HUES48 (cell line): ENCODE measurements at regions not wholly inside any gene's neighbourhood (a gene's known extent, or its start where the extent isn't known, plus 50 kb on each side); places are given as distances from the start of the nearest gene placed in this dataset.

Experiments used
- H3K27ac ChIP-seq: one replicate; pipeline ENCODE4 v1.7.0; 2013; ENCODE audit warnings: low read depth, low read length, inconsistent platforms
- H3K27me3 ChIP-seq: 2 replicates; pipeline ENCODE4 v1.6.1; 2013; ENCODE audit warnings: mild to moderate bottlenecking, low read length; ENCODE audit not compliant: control insufficient read depth, insufficient read depth
- H3K36me3 ChIP-seq: 2 replicates; pipeline ENCODE4 v1.6.1; 2013; ENCODE audit warnings: low read length; ENCODE audit not compliant: control insufficient read depth, insufficient read depth
- H3K4me1 ChIP-seq: 2 replicates; pipeline ENCODE4 v1.6.1; 2013; ENCODE audit warnings: mild to moderate bottlenecking, low read length; ENCODE audit not compliant: control insufficient read depth, insufficient read depth
- H3K4me3 ChIP-seq: 2 replicates; pipeline ENCODE4 v1.5.1; 2013; ENCODE audit warnings: mild to moderate bottlenecking, low read depth, low read length
- H3K9ac ChIP-seq: 2 replicates; pipeline ENCODE4 v1.6.1; 2013; ENCODE audit warnings: mild to moderate bottlenecking, low read depth, low read length, moderate library complexity
- H3K9me3 ChIP-seq: 2 replicates; pipeline ENCODE4 v1.6.1; 2013; ENCODE audit warnings: low read length; ENCODE audit not compliant: control insufficient read depth, insufficient read depth

DNA sequence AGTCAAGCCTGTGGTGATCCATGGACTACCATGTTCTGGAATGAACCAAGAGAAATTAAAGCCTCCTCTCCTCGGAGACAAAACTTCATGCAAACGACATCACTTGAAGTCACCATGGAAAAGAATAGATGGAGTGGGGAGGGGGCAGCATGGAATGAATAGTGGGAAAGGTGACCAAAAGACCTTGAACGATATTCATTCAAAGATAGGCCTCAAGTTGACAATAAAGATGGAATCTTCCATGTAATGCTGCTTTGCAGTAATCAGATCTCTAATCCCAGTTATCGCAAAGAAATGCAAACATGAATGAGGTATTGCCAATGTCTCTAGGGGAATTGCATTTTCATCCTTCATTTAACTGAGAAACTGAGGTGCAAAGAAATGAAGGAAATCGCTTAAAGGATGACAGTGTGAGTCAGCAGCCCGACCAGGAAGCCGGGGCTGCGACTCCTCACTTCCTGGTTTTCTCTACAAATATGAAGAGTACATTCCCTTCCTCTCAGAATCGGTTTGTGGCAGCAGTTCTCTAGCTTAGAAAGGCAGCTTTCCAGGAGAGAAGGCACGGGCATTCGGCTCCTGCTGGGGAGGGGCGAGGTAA, 65.6 kb upstream of the RREB1 start:
- no peaks in the 10 kb centered on the region for H3K27me3 ChIP-seq
- peaks cover 21% of the 10 kb centered on the region for H3K4me1 ChIP-seq
- no peak overlapping the region for H3K4me3 ChIP-seq
- peak overlapping the region; percentile 86 for H3K27ac ChIP-seq
- no peaks in the 10 kb centered on the region for H3K9me3 ChIP-seq
- H3K9ac ChIP-seq, result 0 out of 2 replicates have a peak overlapping the region, but pooled peaks have one; percentile 11
- no peaks in the 10 kb centered on the region for H3K36me3 ChIP-seq

DNA sequence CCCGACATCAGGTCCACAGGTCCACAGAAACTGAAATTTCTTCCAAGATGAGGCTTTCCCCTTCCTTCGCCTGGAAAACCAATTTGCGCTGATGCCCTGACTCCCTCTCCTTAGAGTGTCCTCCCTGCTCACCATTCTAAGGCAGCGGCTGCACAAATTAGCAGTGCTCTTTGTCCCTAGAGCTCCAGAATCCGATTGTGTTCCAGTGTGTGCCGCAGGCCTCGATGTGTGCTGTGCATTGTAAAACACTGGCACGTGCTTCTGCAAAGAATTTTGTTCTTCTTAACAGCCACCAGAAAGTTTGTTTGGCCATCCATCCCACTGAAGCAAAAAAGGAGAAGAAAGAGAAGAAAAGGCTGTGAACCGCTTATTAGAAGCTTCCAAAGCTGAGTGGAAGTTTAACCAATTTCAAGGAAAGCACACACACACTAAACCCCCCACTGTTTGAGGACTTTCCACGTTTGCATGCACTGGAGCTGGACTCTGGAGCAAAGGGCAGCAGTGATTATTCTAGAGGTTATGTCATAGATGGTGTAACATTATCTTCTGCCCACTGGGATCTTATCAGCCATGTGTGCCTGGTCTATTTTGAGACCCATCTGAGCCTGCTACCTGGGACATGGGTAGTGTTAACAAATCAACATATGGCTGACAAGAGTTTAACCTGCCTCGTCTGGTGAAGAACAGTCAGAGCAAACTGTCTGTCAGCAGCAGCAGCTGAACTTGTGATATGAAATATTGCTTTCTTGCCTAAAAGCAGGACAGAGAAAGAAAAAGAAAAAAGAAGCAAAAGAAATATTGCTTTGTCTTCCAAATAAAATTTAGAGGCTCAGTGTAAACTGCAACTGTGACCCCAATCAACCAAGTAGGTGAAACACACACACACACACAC, 64.9 kb upstream of the RREB1 start:
- no peak overlapping the region for H3K4me3 ChIP-seq
- H3K9me3 ChIP-seq, result no peaks in the 10 kb centered on the region
- 0 out of 2 replicates have a peak overlapping the region, but pooled peaks have one; percentile 11 for H3K9ac ChIP-seq
- H3K27ac ChIP-seq, result peak overlapping the region; percentile 86
- no peaks in the 10 kb centered on the region for H3K27me3 ChIP-seq
- no peaks in the 10 kb centered on the region for H3K36me3 ChIP-seq
- peaks cover 21% of the 10 kb centered on the region for H3K4me1 ChIP-seq

GRCh38 chr6:7045331-7045730, 62.4 kb upstream of the RREB1 start:
- Histone ChIP-seq H3K4me3 (no peak overlapping the region), H3K36me3 (no peaks in the 10 kb centered on the region), H3K27ac (no peak overlapping the region), H3K27me3 (peaks cover 7% of the 10 kb centered on the region; the same call in 1 of the 2 replicates), H3K9ac (no peak overlapping the region), H3K4me1 (peaks cover 21% of the 10 kb centered on the region), H3K9me3 (no peaks in the 10 kb centered on the region)

DNA sequence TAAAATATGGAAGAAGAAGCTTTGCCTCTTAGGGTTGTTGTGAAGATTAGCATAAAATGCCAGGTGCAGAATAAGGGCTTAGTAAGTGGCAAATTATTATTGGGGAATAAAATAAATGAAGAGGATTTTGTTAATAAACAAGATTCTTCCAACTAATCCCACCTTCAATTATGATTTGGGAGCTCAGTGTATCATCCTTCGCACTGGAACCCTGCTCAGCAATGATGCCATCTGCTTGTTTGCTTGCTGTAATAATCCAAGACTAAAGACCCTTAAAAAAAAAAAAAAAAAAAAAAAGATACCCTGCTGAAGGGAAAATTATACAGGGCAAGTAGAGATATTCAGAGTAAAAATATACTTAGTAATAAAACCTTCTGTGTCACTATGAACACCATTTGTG, 62.0 kb upstream of the RREB1 start:
- peaks cover 7% of the 10 kb centered on the region; the same call in 1 of the 2 replicates for H3K27me3 ChIP-seq
- H3K9ac ChIP-seq, result no peak overlapping the region
- no peak overlapping the region for H3K4me3 ChIP-seq
- no peaks in the 10 kb centered on the region for H3K36me3 ChIP-seq
- no peak overlapping the region for H3K27ac ChIP-seq
- peaks cover 24% of the 10 kb centered on the region for H3K4me1 ChIP-seq
- no peaks in the 10 kb centered on the region for H3K9me3 ChIP-seq

- Histone ChIP-seq H3K27ac (no peak overlapping the region), H3K9me3 (no peaks in the 10 kb centered on the region)
These were observed 60.6 kb upstream of the RREB1 start for GRCh38 chr6:7047128-7047527.

GRCh38 chr6:7047966-7048365, 59.8 kb upstream of the RREB1 start:
- Histone ChIP-seq H3K9ac (no peak overlapping the region), H3K4me1 (peaks cover 10% of the 10 kb centered on the region), H3K27me3 (peaks cover 11% of the 10 kb centered on the region), H3K36me3 (no peaks in the 10 kb centered on the region), H3K9me3 (no peaks in the 10 kb centered on the region), H3K4me3 (no peak overlapping the region), H3K27ac (no peak overlapping the region)

More at GRCh38 chr6:7047128-7047527, 60.6 kb upstream of the RREB1 start:
- Histone ChIP-seq H3K27me3 (peaks cover 7% of the 10 kb centered on the region; the same call in 1 of the 2 replicates), H3K9ac (no peak overlapping the region), H3K4me1 (peaks cover 14% of the 10 kb centered on the region), H3K4me3 (no peak overlapping the region), H3K36me3 (no peaks in the 10 kb centered on the region)

DNA sequence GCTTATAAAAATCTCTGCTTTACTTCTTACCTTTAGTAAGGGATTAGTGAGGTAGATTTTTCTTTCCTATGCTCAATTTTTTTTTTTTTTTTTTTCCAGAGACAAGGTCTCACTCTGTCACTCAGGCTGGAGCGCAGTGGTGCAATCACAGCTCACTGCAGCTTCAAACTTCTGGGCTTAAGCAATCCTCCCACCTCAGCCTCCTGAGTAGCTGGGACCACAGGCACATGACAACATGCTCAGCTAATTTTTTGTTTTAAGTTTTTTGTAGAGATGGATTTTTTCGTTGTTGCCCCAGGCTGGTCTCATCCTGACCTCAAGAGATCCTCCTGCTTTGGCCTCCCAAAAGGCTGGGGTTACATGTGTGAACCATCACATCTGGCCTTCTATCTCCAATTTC, 58.9 kb upstream of the RREB1 start:
- no peak overlapping the region for H3K4me3 ChIP-seq
- no peak overlapping the region for H3K27ac ChIP-seq
- no peaks in the 10 kb centered on the region for H3K9me3 ChIP-seq
- peaks cover 13% of the 10 kb centered on the region for H3K4me1 ChIP-seq
- no peak overlapping the region for H3K9ac ChIP-seq
- peaks cover 18% of the 10 kb centered on the region for H3K27me3 ChIP-seq
- H3K36me3 ChIP-seq, result no peaks in the 10 kb centered on the region

GRCh38 chr6:7050004-7050403, 57.8 kb upstream of the RREB1 start:
- peaks cover 18% of the 10 kb centered on the region for H3K27me3 ChIP-seq
- no peak overlapping the region for H3K4me3 ChIP-seq
- H3K36me3 ChIP-seq, result no peaks in the 10 kb centered on the region
- H3K9me3 ChIP-seq, result no peaks in the 10 kb centered on the region
- H3K9ac ChIP-seq, result no peak overlapping the region
- no peak overlapping the region for H3K27ac ChIP-seq
- peaks cover 13% of the 10 kb centered on the region for H3K4me1 ChIP-seq

DNA sequence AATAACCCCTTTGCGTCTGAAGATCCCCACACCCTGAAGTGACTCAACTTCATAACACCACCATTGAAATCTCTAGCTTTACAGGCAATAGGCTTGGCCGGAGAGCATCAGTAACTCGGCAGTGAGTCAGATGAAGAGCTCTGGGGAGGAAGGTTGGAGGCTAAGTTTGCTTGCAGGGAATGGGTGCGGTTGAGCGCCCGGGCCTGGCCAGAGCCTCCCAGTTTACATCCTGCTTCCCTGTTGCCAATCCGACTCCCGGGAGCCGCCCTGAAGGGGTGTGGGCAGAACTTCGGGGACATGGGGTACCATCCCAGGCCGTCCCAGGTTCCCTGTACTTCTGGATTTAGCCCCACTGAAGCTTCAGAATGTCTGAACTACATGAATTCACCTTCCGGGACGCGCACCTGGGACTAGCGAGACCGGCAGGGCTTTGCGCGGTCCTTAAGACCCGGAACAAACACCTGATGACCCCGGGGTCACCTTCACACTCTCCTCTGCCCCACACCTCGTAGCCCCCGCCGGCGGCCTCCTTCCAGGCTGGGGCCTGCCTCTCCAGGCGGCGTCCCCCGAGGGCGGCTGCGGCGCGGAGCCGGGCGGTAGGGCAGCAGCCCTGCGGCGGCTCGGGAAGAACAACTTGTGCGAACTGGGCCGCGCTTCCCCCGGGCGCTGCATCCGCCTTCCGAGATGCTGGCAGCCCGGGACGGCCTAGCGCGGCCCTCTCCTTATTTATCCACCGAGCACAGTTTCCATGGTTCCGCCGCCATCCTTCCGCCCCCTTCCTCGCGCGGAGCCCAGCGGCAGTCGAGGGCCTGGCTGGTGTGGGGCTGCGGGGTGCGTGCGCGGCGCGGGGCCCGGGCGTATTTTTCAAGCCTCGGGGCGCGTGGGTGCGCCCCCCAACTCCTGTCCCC, 56.6 kb upstream of the RREB1 start:
- peak overlapping the region; percentile 53 for H3K27ac ChIP-seq
- H3K27me3 ChIP-seq, result peaks cover 18% of the 10 kb centered on the region
- no peaks in the 10 kb centered on the region for H3K36me3 ChIP-seq
- no peaks in the 10 kb centered on the region for H3K9me3 ChIP-seq
- H3K4me3 ChIP-seq, result peak overlapping the region; percentile 89
- peak overlapping the region; percentile 54 for H3K9ac ChIP-seq
- peaks cover 13% of the 10 kb centered on the region for H3K4me1 ChIP-seq

DNA sequence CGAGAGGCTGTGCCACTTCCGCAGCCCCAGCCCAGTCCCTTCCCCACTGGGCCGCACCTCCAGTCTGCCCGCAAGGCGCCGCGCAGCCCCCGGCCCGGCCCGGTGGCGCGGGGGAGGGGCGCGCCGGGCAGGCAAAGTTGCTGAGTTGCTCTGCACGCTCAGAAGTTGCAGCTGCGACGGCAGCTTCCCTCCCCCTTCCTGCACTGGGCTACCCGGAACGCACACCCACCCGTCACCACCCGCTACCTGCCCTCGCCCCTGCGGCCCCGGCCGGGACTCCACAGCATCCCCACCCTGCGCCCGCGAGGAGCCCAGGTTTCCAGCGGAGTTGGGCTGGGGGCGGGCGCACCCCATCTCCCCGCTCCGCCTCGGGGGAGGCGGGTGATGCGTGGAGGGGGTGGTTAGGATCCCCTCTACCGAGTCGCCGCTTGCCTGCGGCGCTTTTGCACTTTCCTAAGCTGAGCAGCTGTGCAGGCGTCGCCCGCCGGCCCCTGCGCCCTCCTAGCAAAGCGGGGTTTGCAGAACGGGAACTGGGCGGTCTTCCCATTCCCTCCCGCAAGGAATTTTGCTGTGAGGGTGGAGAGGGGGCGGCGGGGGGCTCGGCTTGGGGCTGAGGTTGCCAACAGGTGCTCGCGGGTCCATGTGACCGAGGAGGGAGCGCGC, 55.9 kb upstream of the RREB1 start:
- Histone ChIP-seq H3K9ac (peak overlapping the region; percentile 54), H3K4me3 (peak overlapping the region; percentile 89), H3K27ac (peak overlapping the region; percentile 20), H3K9me3 (no peaks in the 10 kb centered on the region), H3K4me1 (peaks cover 13% of the 10 kb centered on the region), H3K36me3 (no peaks in the 10 kb centered on the region), H3K27me3 (peaks cover 18% of the 10 kb centered on the region)
